Activated B cell treated with CpG ODN at 0.5 μM for 24 hours (primary cell): ENCODE measurements at regions not wholly inside any gene's neighbourhood (a gene's known extent, or its start where the extent isn't known, plus 50 kb on each side); places are given as distances from the start of the nearest gene placed in this dataset.

Source experiments
- ATAC-seq: fragments of 200-7000 bp; cut with Tn5 transposase; one replicate; pipeline ENCODE4 v1.10.0; 2021; ENCODE audit warnings: low read depth, mild to moderate bottlenecking, moderate library complexity
- CTCF ChIA-PET: fragments of 350-600 bp; sonication (Branson Sonifier 250); formaldehyde crosslinking; loops from one replicate; lab custom pipeline; 2021; ENCODE audit warnings: antibody characterized with exemption; lab: Charles Lee
- POLR2A ChIA-PET: fragments of 350-600 bp; sonication (Branson Sonifier 250); formaldehyde crosslinking; loops from one replicate; lab custom pipeline; 2021; ENCODE audit warnings: antibody characterized with exemption; lab: Charles Lee
- DNase-seq: peaks from one replicate; pipeline ENCODE4 v3.0.0; 2022
- H3K27ac Mint-ChIP-seq: one replicate; pipeline ENCODE4 v1.8.0; 2020; ENCODE audit warnings: mixed read lengths
- H3K27me3 Mint-ChIP-seq: one replicate; pipeline ENCODE4 v1.8.0; 2021; ENCODE audit warnings: mixed read lengths
- H3K36me3 Mint-ChIP-seq: one replicate; pipeline ENCODE4 v1.8.0; 2021; ENCODE audit warnings: low read depth, mixed read lengths
- H3K4me1 Mint-ChIP-seq: one replicate; pipeline ENCODE4 v1.8.0; 2021; ENCODE audit warnings: mixed read lengths
- H3K4me3 Mint-ChIP-seq: one replicate; pipeline ENCODE4 v1.8.0; 2020; ENCODE audit warnings: mild to moderate bottlenecking, mixed read lengths
- H3K9me3 Mint-ChIP-seq: one replicate; pipeline ENCODE4 v1.8.0; 2020; ENCODE audit warnings: mixed read lengths
- intact Hi-C: fragments of 100-400 bp; cut with micrococcal nuclease; formaldehyde crosslinking; loops from one replicate; pipeline ENCODE4 v1.15.1; 2024
- TF ChIP-seq, protein P1 (sequence below): fragments of 200-600 bp; IDR thresholded peaks from one replicate; pipeline ENCODE4 v1.8.0; 2022; ENCODE audit warnings: antibody characterized with exemption, mild to moderate bottlenecking

DNA sequence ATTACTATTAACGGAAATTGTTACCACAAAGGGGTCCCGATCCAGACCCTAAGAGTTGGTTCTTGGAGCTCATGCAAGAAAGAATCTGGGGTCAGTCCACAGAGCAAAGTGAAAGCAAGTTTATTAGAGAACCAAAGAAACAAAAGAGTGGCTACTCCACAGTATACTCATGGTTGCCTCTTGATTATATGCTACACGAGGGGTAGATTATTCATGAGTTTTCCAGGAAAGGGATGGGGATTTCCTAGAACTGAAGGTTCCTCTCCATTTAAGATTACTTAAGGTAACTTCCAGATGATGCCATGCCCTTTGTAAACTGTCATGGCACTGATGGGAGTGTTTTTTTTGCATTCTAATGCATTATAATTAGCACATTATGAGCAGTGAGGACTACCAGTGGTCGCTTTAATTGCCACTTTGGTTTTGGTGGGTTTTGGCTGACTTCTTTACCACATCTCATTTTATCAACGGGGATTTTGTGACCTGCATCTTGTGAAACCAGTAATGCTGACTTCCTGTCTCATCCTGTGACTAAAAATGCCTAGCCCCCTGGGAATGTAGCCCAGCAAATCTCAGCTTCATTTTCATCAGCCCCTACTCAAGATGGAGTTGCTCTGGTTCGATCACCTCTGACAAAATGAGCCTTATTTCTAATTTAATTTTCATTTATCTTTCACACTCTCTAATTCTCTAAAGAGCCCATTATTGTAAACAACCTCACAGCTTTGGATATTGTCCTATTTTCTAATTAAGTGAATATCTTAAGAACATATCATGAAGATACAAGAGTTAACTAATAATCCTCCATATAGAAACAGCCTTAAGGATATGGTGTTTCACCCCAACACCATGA lies 336.3 kb downstream of the RASEF start:
- H3K36me3 Mint-ChIP-seq, result no peaks in the 10 kb centered on the region
- POLR2A ChIA-PET, result no interaction called here
- H3K27me3 Mint-ChIP-seq, result no peaks in the 10 kb centered on the region
- H3K27ac Mint-ChIP-seq, result no peak overlapping the region
- no peaks in the 10 kb centered on the region for H3K4me1 Mint-ChIP-seq
- CTCF ChIA-PET, result no interaction called here
- DNase-seq (no peak), ATAC-seq (no peak)
- H3K9me3 Mint-ChIP-seq, result no peaks in the 10 kb centered on the region
- TF ChIP-seq, protein P1, sequence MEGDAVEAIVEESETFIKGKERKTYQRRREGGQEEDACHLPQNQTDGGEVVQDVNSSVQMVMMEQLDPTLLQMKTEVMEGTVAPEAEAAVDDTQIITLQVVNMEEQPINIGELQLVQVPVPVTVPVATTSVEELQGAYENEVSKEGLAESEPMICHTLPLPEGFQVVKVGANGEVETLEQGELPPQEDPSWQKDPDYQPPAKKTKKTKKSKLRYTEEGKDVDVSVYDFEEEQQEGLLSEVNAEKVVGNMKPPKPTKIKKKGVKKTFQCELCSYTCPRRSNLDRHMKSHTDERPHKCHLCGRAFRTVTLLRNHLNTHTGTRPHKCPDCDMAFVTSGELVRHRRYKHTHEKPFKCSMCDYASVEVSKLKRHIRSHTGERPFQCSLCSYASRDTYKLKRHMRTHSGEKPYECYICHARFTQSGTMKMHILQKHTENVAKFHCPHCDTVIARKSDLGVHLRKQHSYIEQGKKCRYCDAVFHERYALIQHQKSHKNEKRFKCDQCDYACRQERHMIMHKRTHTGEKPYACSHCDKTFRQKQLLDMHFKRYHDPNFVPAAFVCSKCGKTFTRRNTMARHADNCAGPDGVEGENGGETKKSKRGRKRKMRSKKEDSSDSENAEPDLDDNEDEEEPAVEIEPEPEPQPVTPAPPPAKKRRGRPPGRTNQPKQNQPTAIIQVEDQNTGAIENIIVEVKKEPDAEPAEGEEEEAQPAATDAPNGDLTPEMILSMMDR, result no peak
- H3K4me3 Mint-ChIP-seq, result no peak overlapping the region
- intact Hi-C loops, result no loop called here

DNA sequence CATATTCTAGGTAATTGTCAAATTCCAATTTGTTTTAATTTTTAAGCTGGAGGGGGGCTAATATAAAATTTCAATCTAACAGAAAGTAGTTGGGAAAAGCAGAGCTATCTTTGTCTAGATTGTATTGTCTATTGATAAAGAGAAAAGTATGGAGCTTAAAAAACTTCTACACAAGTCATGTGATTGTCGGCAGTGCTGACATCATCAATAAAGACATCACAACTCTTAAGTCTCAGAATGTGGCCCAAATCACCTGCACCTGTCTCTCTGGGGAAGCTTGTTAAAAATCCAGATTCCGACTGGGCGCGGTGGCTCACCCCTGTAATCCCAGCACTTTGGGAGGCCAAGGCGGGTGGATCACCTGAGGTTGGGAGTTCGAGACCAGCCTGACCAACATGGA lies 333.8 kb downstream of the RASEF start:
- no peaks in the 10 kb centered on the region for H3K9me3 Mint-ChIP-seq
- H3K36me3 Mint-ChIP-seq, result no peaks in the 10 kb centered on the region
- H3K4me3 Mint-ChIP-seq, result no peak overlapping the region
- H3K4me1 Mint-ChIP-seq, result no peaks in the 10 kb centered on the region
- ChIA-PET POLR2A (no interaction called here), CTCF (no interaction called here)
- intact Hi-C loops, result no loop called here
- ATAC-seq, result no peak
- H3K27me3 Mint-ChIP-seq, result no peaks in the 10 kb centered on the region
- no peak overlapping the region for H3K27ac Mint-ChIP-seq
- DNase-seq, result no peak
- TF ChIP-seq, protein P1, result no peak

DNA sequence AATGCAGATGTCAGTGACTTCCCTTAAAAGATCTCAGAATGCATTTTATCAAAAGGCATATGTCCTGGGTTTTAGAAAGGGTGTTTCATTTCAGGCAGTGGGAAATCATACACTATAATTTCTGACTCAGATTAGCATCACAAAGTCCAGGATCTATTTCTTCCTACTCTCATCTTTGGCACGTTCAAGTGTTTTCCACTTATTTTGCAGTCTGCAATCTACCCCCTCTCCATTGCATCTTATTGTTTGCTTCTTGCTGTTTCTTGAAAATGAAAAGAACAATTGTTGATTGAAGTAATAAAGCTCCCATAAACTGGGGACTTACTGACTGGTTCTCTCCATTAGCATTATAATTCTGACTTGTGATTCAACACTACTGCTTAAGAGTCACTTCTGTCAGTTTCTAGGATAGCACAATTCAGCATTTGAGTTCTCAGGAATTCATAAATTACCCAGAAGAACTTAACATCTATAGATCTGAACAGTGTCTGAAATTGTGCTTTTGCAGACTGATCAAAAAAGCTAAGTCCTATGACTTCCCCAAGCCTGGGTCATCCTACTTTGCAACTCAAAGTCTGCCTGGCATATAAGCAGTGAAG lies 332.9 kb downstream of the RASEF start:
- CTCF ChIA-PET, result no interaction called here
- no peaks in the 10 kb centered on the region for H3K36me3 Mint-ChIP-seq
- H3K4me3 Mint-ChIP-seq, result no peak overlapping the region
- intact Hi-C loops, result no loop called here
- H3K4me1 Mint-ChIP-seq, result no peaks in the 10 kb centered on the region
- ATAC-seq (no peak), DNase-seq (no peak)
- POLR2A ChIA-PET, result no interaction called here
- no peak overlapping the region for H3K27ac Mint-ChIP-seq
- H3K27me3 Mint-ChIP-seq, result no peaks in the 10 kb centered on the region
- no peaks in the 10 kb centered on the region for H3K9me3 Mint-ChIP-seq
- TF ChIP-seq, protein P1, result no peak

DNA sequence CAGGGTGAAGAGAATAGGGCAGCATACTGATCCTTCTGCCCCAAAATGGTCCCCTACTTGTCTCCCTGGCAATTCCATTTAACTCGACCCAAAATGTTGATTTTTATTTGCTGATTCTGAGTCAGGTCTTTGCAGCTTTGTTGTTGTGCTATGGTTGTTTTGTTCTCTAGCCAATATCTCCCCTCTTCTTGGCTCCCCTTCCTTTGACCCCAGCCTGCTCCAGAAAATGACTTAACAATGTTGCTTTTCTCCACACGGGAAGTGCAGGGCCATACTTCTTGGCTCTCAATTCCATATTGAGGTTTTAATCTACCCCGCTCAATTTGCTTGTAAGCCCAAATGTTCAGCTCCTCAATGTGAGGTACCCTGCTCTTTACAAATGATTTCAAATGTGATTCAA lies 330.0 kb downstream of the RASEF start:
- ATAC-seq (no peak), DNase-seq (no peak)
- H3K9me3 Mint-ChIP-seq, result no peaks in the 10 kb centered on the region
- no peak overlapping the region for H3K4me3 Mint-ChIP-seq
- ChIA-PET POLR2A (no interaction called here), CTCF (no interaction called here)
- no peaks in the 10 kb centered on the region for H3K27me3 Mint-ChIP-seq
- no peak overlapping the region for H3K27ac Mint-ChIP-seq
- H3K36me3 Mint-ChIP-seq, result no peaks in the 10 kb centered on the region
- H3K4me1 Mint-ChIP-seq, result no peaks in the 10 kb centered on the region
- intact Hi-C loops, result no loop called here
- TF ChIP-seq, protein P1, result no peak

DNA sequence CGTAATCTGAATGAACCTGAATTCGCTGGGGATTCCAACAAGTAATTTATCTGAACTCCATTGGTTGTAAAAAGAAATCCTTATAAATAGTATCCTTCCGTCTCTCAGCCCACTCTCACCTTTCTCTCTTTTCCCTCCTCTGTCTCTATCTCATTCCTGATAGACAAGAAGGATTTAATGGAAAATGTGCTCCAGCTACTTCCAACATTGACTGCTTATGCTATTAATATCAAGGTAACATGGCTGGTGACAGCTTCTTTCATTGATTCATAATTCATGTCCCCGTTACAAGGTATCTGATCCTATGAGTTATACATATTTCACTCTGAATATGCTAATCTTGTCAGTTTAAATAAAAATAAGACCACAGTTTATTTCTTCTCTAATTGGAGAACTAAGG lies 326.8 kb downstream of the RASEF start:
- H3K27ac Mint-ChIP-seq, result no peak overlapping the region
- ATAC-seq (no peak), DNase-seq (no peak)
- intact Hi-C loops, result no loop called here
- ChIA-PET CTCF (interaction anchor here (0.6 kb wide), 1 partner anchor 132 kb away, joined by 3 read pairs; no protein-coding TSS in a partner anchor), POLR2A (no interaction called here)
- H3K4me3 Mint-ChIP-seq, result no peak overlapping the region
- no peaks in the 10 kb centered on the region for H3K9me3 Mint-ChIP-seq
- no peaks in the 10 kb centered on the region for H3K4me1 Mint-ChIP-seq
- H3K36me3 Mint-ChIP-seq, result no peaks in the 10 kb centered on the region
- TF ChIP-seq, protein P1, result no peak
- no peaks in the 10 kb centered on the region for H3K27me3 Mint-ChIP-seq
